Muscle of arm (tissue), 1 donor: ENCODE measurements at regions not wholly inside any gene's neighbourhood (a gene's known extent, or its start where the extent isn't known, plus 50 kb on each side); places are given as distances from the start of the nearest gene placed in this dataset.
"Not testable (repeated sequence)": the region's sequence is repeated elsewhere in the genome, so short reads cannot be mapped to it uniquely, and the experiment has no call there.

Experiments
- DNase-seq: peaks from one replicate; pipeline ENCODE4 v3.0.0-alpha.2; 2013

GRCh38 chr3:127520993-127521392, 69.5 kb downstream of the TPRA1 start:
- no peak for DNase-seq

GRCh38 chr3:127518456-127519081, 72.0 kb downstream of the TPRA1 start:
- DNase-seq = no peak

- no peak for DNase-seq
These were observed 78.3 kb downstream of the TPRA1 start for GRCh38 chr3:127512256-127512655.

GRCh38 chr3:127501177-127501576, 89.4 kb downstream of the TPRA1 start:
- no peak for DNase-seq

GRCh38 chr3:127497676-127498075, 92.9 kb downstream of the TPRA1 start:
- DNase-seq = peak; percentile 3

- DNase-seq = no peak
These were observed 93.4 kb downstream of the TPRA1 start for GRCh38 chr3:127497166-127497565.

GRCh38 chr3:127495821-127496655, 94.5 kb downstream of the TPRA1 start:
- DNase-seq = no peak

- no peak for DNase-seq
These were observed 96.4 kb downstream of the TPRA1 start for GRCh38 chr3:127493924-127494646.

- DNase-seq = no peak
These were observed 98.1 kb downstream of the TPRA1 start for GRCh38 chr3:127492426-127492825.

- no peak for DNase-seq
These were observed 98.6 kb downstream of the TPRA1 start for GRCh38 chr3:127491909-127492308.

GRCh38 chr3:127491323-127491722, 99.2 kb downstream of the TPRA1 start:
- no peak for DNase-seq

GRCh38 chr3:127491024-127491305, 99.6 kb downstream of the TPRA1 start:
- DNase-seq = not testable (repeated sequence)

- no peak for DNase-seq
These were observed 100.1 kb downstream of the TPRA1 start for GRCh38 chr3:127490271-127491023.

- no peak for DNase-seq
These were observed 101.2 kb downstream of the TPRA1 start for GRCh38 chr3:127489357-127489756.

- DNase-seq = no peak
These were observed 101.8 kb downstream of the TPRA1 start for GRCh38 chr3:127488740-127489139.

- DNase-seq = no peak
These were observed 102.3 kb downstream of the TPRA1 start for GRCh38 chr3:127488141-127488672.

GRCh38 chr3:127487196-127487595, 103.3 kb downstream of the TPRA1 start:
- no peak for DNase-seq

- DNase-seq = no peak
These were observed 104.1 kb downstream of the TPRA1 start for GRCh38 chr3:127486321-127486944.

- DNase-seq = no peak
These were observed 105.0 kb downstream of the TPRA1 start for GRCh38 chr3:127485396-127486170.

GRCh38 chr3:127484601-127485388, 105.7 kb downstream of the TPRA1 start:
- no peak for DNase-seq
